GM23248 (cell line): ENCODE measurements at regions not wholly inside any gene's neighbourhood (a gene's known extent, or its start where the extent isn't known, plus 50 kb on each side); places are given as distances from the start of the nearest gene placed in this dataset.
"Not testable (repeated sequence)": the region's sequence is repeated elsewhere in the genome, so short reads cannot be mapped to it uniquely, and the experiment has no call there.

Source experiments
- DNase-seq: peaks from one replicate; pipeline ENCODE4 v3.0.0-alpha.2; 2015
- H2AFZ ChIP-seq: fragments of 200-600 bp; sonication (generic); 2 replicates; pipeline ENCODE4 v1.6.1; 2016; ENCODE audit warnings: antibody characterized with exemption
- H3F3A ChIP-seq: fragments of 200-600 bp; sonication (generic); 2 replicates; pipeline ENCODE4 v1.6.1; 2016; ENCODE audit warnings: mild to moderate bottlenecking, antibody characterized with exemption, mixed run types; ENCODE audit not compliant: insufficient read depth
- H3K27ac ChIP-seq: fragments of 200-600 bp; sonication (generic); 2 replicates; pipeline ENCODE4 v1.5.1; 2016; ENCODE audit warnings: mild to moderate bottlenecking
- H3K27me3 ChIP-seq: fragments of 200-600 bp; sonication (generic); replicated peaks from 2 replicates; pipeline ENCODE4 v1.6.1; 2016; ENCODE audit warnings: mild to moderate bottlenecking; ENCODE audit not compliant: insufficient read depth
- H3K36me3 ChIP-seq: fragments of 200-600 bp; sonication (generic); 2 replicates; pipeline ENCODE4 v1.6.1; 2016; ENCODE audit warnings: low read depth, mild to moderate bottlenecking
- H3K4me1 ChIP-seq: fragments of 200-600 bp; sonication (generic); 2 replicates; pipeline ENCODE4 v1.6.1; 2016; ENCODE audit warnings: mild to moderate bottlenecking; ENCODE audit not compliant: insufficient read depth
- H3K4me2 ChIP-seq: fragments of 200-600 bp; sonication (generic); one replicate; pipeline ENCODE4 v1.6.1; 2016; ENCODE audit warnings: mild to moderate bottlenecking; ENCODE audit not compliant: unreplicated experiment
- H3K4me3 ChIP-seq: fragments of 200-600 bp; sonication (generic); 2 replicates; pipeline ENCODE4 v1.5.1; 2016; ENCODE audit warnings: mild to moderate bottlenecking
- H3K79me2 ChIP-seq: fragments of 200-600 bp; sonication (generic); 2 replicates; pipeline ENCODE4 v1.6.1; 2016; ENCODE audit warnings: mild to moderate bottlenecking; ENCODE audit not compliant: insufficient read depth
- H3K9ac ChIP-seq: fragments of 200-600 bp; sonication (generic); 2 replicates; pipeline ENCODE4 v1.6.1; 2016; ENCODE audit warnings: mild to moderate bottlenecking
- H3K9me2 ChIP-seq: fragments of 200-600 bp; sonication (generic); 2 replicates; pipeline ENCODE4 v1.6.1; 2016; ENCODE audit warnings: mixed run types, mild to moderate bottlenecking, moderate library complexity; ENCODE audit not compliant: insufficient read depth
- H3K9me3 ChIP-seq: fragments of 200-600 bp; sonication (generic); one replicate; pipeline ENCODE4 v1.6.1; 2017; ENCODE audit warnings: low read depth
- H4K20me1 ChIP-seq: fragments of 200-600 bp; sonication (generic); 2 replicates; pipeline ENCODE4 v1.6.0; 2016; ENCODE audit not compliant: insufficient read depth
- EZH2 ChIP-seq: fragments of 200-600 bp; sonication (generic); IDR thresholded peaks from 2 replicates; pipeline ENCODE4 v1.6.1; 2018; ENCODE audit warnings: antibody characterized with exemption, mild to moderate bottlenecking; ENCODE audit not compliant: insufficient read depth, poor library complexity, severe bottlenecking
- EZH2phosphoT487 ChIP-seq: fragments of 200-600 bp; sonication (generic); IDR thresholded peaks from 2 replicates; pipeline ENCODE4 v1.6.1; 2018; ENCODE audit warnings: antibody characterized with exemption, moderate library complexity, mild to moderate bottlenecking, low read depth; ENCODE audit not compliant: insufficient read depth
- WGBS, 2 experiments: methylation state at CpG; one replicate each; pipeline ENCODE4 v1.1.6; 2015 to 2017; ENCODE audit warnings: low lambda C conversion rate in 2 of 2, low coverage in 1 of 2; ENCODE audit errors: missing lambda C conversion rate in 2 of 2; 5-methylcytosine and 5-hydroxymethylcytosine counted together
- in situ Hi-C: fragments of 300-500 bp; cut with MboI; formaldehyde crosslinking; loops from 2 replicates; pipeline ENCODE4 v1.15.0; 2020

- no peaks in the 10 kb centered on the region for H3K27me3 ChIP-seq
- in situ Hi-C loops: no loop called here
Measured at GRCh38 chr22:36084717-36085116, 56.1 kb upstream of the RBFOX2 start.

GRCh38 chr22:36083056-36083455 lies 54.4 kb upstream of the RBFOX2 start:
- WGBS, 2 experiments: 90% methylated on average over 9 to 10 of the region's 10 CpGs
- no peaks in the 10 kb centered on the region for H3K9me3 ChIP-seq
- H3K36me3 ChIP-seq: no peaks in the 10 kb centered on the region
- H4K20me1 ChIP-seq: no peaks in the 10 kb centered on the region
- no peak overlapping the region for H3K4me2 ChIP-seq
- H3K9me2 ChIP-seq: no peaks in the 10 kb centered on the region
- H3K27me3 ChIP-seq: no peaks in the 10 kb centered on the region
- in situ Hi-C loops: no loop called here
- peaks cover 14% of the 10 kb centered on the region for H3K4me1 ChIP-seq
- H3K4me3 ChIP-seq: no peak overlapping the region
- peaks cover 25% of the 10 kb centered on the region for H3F3A ChIP-seq
- no peak overlapping the region for H3K27ac ChIP-seq
- no peak for DNase-seq
- no peak overlapping the region for H2AFZ ChIP-seq
- H3K9ac ChIP-seq: no peak overlapping the region
- no peak for TF ChIP-seq EZH2phosphoT487
- TF ChIP-seq EZH2: no peak
- H3K79me2 ChIP-seq: no peaks in the 10 kb centered on the region

More at GRCh38 chr22:36084717-36085116, 56.1 kb upstream of the RBFOX2 start:
- H3K27ac ChIP-seq: no peak overlapping the region
- no peak overlapping the region for H3K9ac ChIP-seq
- peaks cover 14% of the 10 kb centered on the region for H3F3A ChIP-seq
- no peaks in the 10 kb centered on the region for H3K36me3 ChIP-seq
- 94 to 95% methylated on average over 5 of the region's 5 CpGs for WGBS, 2 experiments
- TF ChIP-seq EZH2phosphoT487 (no peak), EZH2 (no peak)
- peaks cover 14% of the 10 kb centered on the region for H3K4me1 ChIP-seq
- H3K9me3 ChIP-seq: no peaks in the 10 kb centered on the region
- no peak overlapping the region for H3K4me2 ChIP-seq
- no peak overlapping the region for H2AFZ ChIP-seq
- H3K79me2 ChIP-seq: no peaks in the 10 kb centered on the region
- H4K20me1 ChIP-seq: no peaks in the 10 kb centered on the region
- H3K4me3 ChIP-seq: no peak overlapping the region
- H3K9me2 ChIP-seq: no peaks in the 10 kb centered on the region
- no peak for DNase-seq

- no peak overlapping the region for H3K4me3 ChIP-seq
- H3K9me3 ChIP-seq: no peaks in the 10 kb centered on the region
- no peaks in the 10 kb centered on the region for H4K20me1 ChIP-seq
- no peaks in the 10 kb centered on the region for H3K27me3 ChIP-seq
- peak overlapping the region; percentile 84 for H3K27ac ChIP-seq
- H3K9ac ChIP-seq: peak overlapping the region; percentile 72
- H3K9me2 ChIP-seq: no peaks in the 10 kb centered on the region
- WGBS, 2 experiments: 1 to 5% methylated on average over 5 to 6 of the region's 6 CpGs
- DNase-seq: peak; percentile 95
- in situ Hi-C loops: no loop called here
- peak overlapping the region; percentile 58 for H2AFZ ChIP-seq
- H3K36me3 ChIP-seq: no peaks in the 10 kb centered on the region
- peak overlapping the region; percentile 22 for H3K4me2 ChIP-seq
- H3F3A ChIP-seq: peaks cover 40% of the 10 kb centered on the region
- H3K4me1 ChIP-seq: peaks cover 27% of the 10 kb centered on the region
- TF ChIP-seq EZH2phosphoT487: no peak
- no peak for TF ChIP-seq EZH2
- H3K79me2 ChIP-seq: no peaks in the 10 kb centered on the region
Measured at GRCh38 chr22:36081023-36081431, 52.4 kb upstream of the RBFOX2 start.

- H3K79me2 ChIP-seq, H3K4me2 ChIP-seq, DNase-seq, H3K9me2 ChIP-seq, H3K27me3 ChIP-seq, in situ Hi-C loops, H3K9me3 ChIP-seq, H4K20me1 ChIP-seq, H3K36me3 ChIP-seq, H3K4me3 ChIP-seq: not testable (repeated sequence)
- Histone ChIP-seq H3F3A (peaks cover 40% of the 10 kb centered on the region), H2AFZ (peak overlapping the region; percentile 58; the same call in 1 of the 2 replicates), H3K27ac (peak overlapping the region; percentile 84), H3K4me1 (peaks cover 27% of the 10 kb centered on the region), H3K9ac (peak overlapping the region; percentile 72)
Measured at GRCh38 chr22:36080281-36080680, 51.7 kb upstream of the RBFOX2 start.

- H3K36me3 ChIP-seq: no peaks in the 10 kb centered on the region
- no peak overlapping the region for H2AFZ ChIP-seq
- H3K9me3 ChIP-seq: no peaks in the 10 kb centered on the region
- no peaks in the 10 kb centered on the region for H3K9me2 ChIP-seq
- peaks cover 27% of the 10 kb centered on the region for H3K4me1 ChIP-seq
- H3K9ac ChIP-seq: no peak overlapping the region
- H3K79me2 ChIP-seq: no peaks in the 10 kb centered on the region
- peaks cover 40% of the 10 kb centered on the region for H3F3A ChIP-seq
- H4K20me1 ChIP-seq: no peaks in the 10 kb centered on the region
- no peak overlapping the region for H3K4me3 ChIP-seq
- H3K27ac ChIP-seq: no peak overlapping the region; the same call in 1 of the 2 replicates
- no peaks in the 10 kb centered on the region for H3K27me3 ChIP-seq
- no peak for DNase-seq
- in situ Hi-C loops: no loop called here
- H3K4me2 ChIP-seq: no peak overlapping the region
- 90 to 94% methylated on average over 2 of the region's 2 CpGs for WGBS, 2 experiments
- TF ChIP-seq EZH2: no peak
- no peak for TF ChIP-seq EZH2phosphoT487
Measured at GRCh38 chr22:36079041-36079440, 50.4 kb upstream of the RBFOX2 start.
